C1 segment of cervical spinal cord (tissue), 14 donors: ENCODE measurements at regions not wholly inside any gene's neighbourhood (a gene's known extent, or its start where the extent isn't known, plus 50 kb on each side); places are given as distances from the start of the nearest gene placed in this dataset.

Experiments used
- DNase-seq, 14 donors: peaks; one replicate each; lab custom pipeline; 2025; lab: John Stamatoyannopoulos, UW

DNA sequence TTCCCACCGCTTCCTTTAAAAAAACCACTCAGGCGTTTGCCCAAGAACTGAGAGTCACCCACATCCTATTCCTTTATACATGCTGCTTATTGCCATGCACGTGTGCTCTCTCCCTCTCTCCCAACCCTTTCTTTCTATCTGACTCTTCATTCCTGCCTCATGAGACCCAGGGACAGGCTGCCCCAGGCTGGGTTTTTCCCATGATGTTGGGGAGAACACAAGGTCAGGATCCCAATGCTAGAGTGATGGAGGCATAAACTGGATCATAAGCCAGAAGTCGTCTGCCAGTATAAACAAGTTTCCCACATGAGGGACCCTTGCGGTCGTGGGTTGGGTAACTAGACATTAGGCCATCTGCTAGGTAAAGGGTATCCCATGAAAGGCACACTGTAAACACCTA, 64.9 kb downstream of the CD2 start:
- no peak for DNase-seq

DNA sequence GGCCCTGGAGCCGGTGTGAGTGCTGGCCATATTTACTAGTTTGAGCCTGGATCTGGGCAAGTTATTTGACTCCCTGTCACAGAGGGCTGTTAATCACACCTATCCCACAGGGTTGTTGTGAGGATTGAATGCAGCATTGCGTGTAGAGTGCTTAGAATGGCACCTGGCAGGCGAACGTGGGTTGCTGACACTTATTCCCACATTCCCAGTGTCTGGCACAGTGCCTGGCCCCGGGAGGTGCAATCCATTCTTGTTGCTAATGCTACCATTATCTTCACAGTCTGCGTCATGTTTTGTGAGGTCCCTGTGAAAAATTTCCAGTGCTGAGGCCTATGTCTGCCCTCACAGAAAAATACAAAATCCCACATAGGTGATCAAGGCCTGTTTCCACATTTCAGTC, 66.1 kb downstream of the CD2 start:
- peak in 3 of 14 donors; percentile 8 to 62 (median 13) for DNase-seq

DNA sequence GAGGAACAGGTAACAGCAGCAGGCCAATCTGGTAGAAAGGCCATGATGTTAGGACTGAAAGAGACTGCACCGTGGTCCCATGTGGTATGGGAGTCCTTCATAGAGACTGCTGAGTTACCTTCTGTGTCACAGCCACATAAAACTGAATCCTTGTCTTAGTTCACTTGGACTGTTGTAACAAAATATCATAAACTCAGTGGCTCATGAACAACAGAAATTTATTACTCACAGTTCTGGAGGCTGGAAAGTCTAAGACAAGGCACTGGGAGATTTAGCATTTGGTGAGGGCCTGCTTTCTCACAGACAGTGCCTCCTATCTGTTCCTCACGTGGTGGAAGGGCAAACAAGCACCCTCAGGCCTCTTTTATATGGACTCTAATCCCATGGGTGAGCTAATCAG, 67.5 kb downstream of the CD2 start:
- no peak for DNase-seq

DNA sequence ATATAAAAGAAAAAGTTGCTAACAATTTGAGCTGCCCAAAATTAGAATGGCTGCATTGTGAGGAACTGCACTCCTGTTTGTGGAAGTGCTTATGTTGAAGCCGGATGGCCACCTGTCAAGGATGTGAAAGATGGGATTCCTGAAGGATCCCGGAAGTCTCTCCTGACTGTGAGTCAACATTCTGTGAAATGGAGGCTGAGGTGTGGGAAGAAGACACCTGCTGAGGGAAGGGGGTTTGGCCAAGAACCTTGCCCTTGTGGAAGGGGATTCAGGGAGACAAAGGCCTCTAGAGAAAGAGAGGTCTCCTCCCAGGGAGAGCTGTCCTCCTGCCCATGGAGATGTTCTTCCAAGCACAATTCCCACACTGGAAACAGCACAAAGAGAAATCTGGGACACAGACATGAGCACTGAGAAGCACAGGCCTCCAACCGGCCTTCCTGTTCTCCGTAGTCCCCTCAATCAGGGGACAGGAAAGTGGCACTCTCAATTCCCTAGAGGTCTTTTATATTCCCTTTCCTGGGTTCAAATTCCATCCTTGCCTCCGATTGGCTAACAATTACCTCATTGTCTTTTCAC, 70.5 kb downstream of the CD2 start:
- no peak for DNase-seq

DNA sequence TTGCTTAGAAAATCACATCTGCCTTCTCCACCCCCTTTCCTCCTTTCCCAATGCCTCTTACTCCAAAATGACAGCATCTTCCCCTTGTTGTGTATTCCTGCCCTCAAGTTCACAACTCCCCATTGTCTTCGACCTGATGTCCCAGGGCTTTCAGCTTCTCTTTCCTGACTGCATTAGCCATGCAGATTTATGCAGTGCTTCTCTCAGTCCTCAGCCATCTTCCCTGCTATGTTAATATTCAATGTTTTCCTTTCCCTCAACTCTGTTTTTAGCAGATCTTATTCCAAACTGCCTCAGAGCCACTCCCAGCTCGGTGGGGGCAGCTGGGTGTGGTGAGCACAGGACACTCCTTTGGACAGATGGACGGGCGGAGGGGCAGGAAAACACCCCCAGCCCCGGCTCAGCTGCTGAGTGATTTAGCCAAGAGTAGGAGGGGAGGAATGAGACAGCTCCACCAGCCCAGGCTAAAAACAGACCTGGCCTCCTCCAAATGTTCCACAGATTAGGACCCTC, 71.0 kb downstream of the CD2 start:
- no peak for DNase-seq

DNA sequence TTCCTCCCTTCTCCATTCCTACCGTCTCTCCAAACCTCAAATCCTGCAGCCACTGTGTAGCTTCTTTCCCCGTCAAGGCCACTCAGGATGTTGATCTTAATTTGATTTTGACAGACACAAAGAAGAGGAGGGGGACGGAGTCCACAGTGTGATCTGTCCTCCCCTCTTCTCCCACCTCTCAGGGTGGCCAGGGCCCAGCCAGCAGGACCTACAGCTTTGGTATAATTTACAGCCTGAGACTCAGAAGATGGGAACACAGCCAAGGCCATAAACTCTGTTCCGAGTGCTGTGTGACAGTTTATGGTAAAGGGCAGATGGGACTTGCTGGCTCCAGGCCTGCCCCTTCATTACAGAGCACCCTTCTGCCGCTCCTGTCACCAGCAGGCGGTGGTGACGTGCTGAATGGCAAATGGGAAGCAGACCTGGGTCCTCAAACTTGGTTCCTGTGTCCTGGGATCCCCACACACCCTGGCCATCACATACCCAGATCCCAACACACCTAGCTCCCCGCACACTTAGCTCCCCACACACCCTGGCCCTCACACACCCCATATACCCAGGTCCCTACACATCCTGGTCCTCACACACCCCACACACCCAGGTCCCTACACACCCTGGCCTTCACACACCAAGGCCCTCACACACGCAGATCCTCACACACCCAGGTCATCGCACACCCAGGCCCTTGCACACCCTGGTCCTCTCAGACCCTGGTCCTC, 71.6 kb downstream of the CD2 start:
- DNase-seq = no peak

DNA sequence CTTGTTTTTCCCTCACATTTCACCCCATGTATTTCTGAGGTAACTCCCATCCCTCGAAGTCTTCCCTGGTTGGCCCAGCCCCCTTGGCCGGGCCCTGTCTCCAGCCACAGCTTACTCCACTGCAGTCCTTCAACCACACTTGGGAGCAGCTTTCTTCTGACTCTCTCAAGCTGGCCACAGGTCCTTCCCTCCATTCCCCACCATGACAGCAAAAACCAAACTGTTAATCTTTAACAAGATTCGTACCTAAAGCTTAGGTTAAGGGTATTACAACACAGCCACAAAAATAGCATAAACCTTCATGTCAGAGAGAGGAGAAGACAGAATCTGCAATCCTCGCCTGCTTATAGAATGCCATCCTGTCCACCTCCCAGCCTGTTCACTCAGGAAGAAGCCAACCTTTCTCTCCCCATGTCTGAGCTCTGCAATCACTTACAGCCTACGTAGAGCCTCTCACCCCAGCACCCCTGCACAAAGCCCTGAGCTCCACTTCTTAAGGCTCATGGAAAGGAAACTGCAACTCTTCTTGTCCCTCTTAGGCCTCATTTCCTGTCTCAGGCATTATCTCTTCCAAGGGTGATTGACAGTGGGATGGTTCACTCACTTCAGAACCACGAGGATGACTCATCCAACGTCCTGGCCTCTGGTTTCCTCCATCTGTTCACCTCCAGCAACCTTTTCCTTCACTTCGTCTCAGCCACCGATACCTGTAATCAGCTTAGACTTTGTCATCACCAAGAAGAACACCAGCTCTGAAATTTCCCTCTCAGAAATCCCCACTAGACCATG, 72.8 kb downstream of the CD2 start:
- no peak for DNase-seq

DNA sequence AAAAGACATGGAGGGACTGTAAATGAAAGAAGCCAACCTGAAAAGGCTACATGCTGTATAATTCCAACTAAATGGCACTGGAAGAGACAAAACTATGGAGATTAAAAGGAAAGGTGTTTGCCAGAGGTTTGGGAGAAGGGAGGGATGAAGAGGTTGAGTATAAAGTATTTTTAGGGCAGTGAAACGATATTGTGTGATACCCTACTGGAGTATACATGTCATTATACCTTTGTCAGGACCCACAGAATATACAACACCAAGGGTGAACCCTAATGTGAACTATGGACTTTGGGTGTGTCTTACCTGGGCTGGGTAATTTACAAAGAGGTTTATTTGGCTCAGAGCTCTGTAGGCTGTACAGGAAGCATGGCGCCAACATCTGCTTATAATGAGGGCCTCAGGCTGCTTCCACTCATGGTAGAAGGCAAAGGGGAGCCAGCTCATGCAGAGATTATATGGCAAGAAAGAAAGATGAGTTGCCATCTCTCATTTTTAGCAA, 73.4 kb downstream of the CD2 start:
- DNase-seq = no peak

DNA sequence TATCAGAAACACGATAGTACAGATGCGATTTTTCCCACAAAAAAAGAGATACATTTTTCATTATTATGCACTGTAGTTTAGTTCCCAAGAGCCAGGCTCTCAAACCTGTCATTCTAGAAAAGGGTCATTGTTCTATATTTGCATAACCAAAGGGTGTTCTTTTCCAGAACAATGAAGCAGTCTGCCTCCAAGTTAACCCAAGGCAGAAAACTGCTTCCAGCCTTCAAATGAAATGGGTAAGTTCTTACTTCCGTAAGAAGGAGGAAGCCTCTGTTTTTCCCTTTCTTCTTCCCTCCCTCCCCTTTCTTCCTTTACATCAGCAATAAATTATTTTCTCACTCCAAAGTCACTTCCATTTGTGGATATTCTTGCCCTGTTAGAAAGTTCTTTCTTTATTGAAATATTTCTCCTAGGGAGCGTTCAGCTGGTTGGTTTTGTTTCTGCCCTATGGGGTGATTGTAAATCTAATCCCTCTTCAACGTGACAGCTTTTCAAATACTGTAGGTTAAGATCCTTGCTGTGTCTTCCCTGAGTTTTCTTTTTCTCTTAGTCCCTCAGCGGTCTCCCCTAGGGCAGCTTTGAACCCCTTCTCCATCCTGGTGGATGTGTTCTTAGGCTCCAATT, 77.3 kb upstream of the PTGFRN start:
- DNase-seq = no peak

DNA sequence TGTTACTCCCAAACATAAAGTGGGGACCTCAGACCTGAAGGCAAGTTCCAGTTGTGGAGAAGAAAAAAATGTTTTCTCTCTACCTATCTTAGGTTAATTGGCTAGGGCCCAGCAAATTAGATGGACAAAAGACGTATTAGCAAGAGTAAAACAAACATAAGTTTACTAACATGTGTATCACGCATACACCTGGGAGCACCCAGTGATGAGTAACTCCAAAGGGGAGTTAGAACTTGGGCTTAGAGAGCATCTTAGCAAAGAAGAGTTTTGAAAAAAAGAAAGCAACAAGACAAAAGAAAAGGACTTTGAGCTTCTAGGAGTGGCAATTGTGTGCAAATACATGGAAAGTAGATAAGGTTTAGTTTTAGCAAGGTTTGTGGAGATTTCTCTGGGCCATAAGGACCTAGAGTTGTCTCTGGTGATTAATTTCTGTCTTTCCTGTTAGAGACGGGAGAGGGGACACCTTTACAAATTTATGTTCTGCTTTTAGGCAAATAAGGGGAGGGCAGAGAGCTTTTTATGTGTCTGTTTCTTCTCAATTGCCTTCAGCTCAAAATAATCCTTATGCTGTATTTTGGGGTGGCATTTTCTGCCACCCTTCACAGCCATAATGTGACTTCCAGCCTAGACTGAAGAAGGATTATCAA, 76.7 kb upstream of the PTGFRN start:
- no peak for DNase-seq

DNA sequence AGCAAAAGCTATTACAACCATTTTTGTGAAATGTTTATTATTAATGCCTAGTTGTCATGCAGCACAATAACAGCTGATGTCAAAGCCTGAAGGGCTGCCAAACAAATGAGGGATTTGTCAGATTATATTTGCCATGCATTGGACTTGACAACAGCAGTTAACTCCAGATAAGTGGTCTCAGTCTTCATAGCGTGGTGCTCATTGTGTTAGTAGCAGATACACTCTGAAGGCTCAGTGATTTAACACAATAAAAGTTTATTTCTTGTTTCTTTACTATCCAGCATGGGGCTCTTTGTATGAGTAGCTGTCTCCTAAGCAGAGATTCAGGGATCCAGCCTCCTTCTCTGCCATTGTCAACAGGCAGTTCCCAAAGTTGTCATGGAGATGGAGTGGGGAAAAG, 76.0 kb upstream of the PTGFRN start:
- DNase-seq = no peak

DNA sequence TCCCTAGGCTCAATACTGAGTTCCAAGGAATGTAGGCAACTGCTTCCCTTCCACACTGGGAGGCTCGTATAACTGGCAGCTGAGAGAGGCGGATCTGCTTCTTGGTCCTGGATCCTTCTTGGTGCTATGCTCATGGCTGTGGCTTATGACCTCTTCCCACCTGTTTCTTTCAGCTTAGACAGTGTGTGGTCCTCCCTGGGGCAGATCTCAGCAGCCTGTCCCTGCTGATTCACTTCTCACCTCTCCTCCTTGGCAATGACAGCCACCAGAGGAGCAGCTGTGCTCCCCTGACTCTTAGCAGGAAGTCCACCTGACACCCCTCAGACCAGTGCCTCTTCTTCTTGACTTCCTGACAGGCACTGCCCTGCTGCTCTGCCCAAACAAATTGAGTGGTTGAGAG, 75.1 kb upstream of the PTGFRN start:
- no peak for DNase-seq

DNA sequence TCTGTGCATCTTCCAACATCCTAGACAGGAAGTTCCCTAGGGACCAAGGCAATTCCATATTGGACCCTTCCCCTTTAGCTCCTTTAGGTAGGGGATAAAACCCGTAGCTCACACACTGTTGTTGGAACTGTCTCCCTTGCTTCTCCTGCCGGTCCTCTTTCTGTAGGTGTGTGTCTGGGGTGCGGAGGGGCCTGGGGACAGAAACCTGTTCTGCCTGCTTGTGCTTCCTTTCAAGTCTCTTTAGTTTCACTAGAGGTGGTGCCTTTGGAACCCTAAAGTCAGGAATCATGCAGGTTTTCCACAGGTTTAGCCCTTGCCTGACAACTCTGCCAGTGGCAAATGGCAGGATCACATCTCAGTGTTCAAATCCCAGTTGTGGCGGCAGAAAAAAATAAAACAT, 74.6 kb upstream of the PTGFRN start:
- no peak for DNase-seq

DNA sequence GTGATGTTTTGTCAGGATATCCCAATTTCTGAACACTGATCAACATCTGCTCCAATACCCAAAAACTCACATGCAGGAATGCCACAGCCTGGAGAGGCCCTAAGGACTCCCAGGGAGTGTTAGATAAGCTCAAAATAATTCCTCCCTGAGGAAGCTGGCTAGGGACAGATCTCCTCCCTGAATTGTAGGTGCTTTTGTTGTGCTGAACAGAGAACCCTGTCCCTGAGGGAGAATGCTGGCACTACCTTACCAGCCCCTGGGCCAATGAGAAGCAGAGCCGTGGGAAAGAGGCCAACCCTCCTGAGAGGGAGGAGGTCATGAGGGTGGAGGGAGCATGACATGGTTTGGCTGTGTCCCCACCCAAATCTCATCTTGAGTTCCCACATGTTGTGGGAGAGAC, 73.6 kb upstream of the PTGFRN start:
- DNase-seq = no peak

DNA sequence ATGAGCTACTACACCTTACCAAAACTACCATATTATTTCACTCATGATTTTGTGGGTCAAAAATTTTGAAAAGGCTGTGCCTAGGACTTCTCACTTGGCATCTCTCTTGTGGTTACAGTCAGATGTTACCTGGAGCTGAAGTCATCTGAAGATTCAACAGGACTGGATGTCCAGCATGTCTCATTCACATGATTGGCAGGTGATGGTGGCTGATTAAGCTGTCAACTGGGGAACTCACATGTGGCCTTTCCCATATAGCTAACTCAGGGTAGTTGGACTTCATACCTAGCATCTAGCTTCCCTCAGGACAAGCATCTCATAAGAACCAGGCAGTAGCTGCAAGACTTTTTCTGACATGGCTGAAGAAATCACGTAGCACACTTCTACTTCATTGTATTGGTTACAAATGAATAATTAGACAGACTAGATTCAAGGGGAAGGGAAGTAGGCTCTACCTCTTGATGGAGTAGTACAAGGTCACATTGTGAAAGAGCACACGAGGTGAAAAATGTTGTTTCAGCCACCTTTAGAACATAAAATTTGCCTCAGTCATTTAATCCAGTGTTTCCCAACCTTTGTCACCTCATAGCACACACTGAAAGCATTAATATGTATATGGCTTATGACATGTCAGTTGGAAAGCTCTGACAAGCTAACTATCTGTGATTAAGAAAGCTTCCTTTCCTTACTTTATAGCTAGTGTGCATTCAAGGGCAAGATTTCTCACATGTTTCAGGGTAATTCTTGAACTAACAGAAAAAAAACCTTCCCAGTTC, 68.0 kb upstream of the PTGFRN start:
- DNase-seq = no peak

DNA sequence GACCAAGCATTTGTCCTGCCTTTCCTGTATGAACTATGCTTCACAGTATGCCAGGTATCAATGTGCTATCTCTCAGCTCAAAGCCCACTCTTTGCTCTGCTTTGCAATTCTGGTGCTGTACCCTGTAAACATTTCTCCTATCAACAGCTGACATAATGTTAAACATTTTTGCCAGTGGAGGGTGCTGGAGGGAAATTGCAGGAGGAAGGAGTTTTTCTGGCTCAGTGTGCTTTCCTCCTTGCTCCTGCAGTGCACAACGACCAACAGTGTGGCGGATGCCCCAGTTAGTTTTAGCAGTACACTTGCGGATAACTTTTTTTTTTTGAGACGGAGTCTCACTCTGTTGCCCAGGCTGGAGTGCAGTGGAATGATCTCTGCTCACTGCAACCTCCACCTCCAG, 67.1 kb upstream of the PTGFRN start:
- DNase-seq = no peak

DNA sequence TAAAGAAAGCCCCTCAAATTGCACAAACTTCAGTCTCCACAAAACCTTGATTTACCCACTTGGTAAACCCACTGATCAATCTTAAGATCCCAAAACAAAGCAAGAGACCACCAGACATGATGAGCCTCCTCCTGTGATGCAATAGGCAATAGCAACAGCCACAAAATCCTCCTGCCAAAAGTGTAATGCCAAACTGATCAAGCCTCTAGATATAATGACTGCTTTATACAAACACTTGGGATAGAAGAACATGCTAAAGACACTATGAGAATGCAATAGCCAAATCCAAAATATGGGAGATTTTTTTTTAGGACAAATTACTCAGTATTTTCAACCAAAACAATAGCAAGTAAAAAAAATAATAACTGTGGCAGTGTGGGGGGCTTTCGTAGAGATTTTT, 64.9 kb upstream of the PTGFRN start:
- DNase-seq = no peak

DNA sequence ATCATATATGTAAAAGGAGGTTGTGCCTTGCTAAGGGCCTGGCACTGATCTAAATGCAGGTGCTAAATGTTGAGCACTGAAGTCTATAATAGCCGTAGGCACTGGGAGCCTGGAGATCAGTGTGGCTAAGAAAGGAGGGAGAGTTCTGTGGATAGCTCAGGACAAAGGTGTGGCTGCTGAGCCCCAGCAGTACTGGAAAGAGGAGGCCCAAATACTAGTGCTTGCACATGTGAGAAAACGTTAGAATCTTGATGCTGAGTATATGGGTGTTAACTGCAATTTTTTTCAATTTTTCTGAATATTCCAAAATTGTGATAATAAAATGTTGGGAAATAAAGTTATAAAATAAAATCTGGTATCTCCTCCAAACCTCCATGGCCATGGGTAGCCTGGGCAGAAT, 62.5 kb upstream of the PTGFRN start:
- no peak for DNase-seq

DNA sequence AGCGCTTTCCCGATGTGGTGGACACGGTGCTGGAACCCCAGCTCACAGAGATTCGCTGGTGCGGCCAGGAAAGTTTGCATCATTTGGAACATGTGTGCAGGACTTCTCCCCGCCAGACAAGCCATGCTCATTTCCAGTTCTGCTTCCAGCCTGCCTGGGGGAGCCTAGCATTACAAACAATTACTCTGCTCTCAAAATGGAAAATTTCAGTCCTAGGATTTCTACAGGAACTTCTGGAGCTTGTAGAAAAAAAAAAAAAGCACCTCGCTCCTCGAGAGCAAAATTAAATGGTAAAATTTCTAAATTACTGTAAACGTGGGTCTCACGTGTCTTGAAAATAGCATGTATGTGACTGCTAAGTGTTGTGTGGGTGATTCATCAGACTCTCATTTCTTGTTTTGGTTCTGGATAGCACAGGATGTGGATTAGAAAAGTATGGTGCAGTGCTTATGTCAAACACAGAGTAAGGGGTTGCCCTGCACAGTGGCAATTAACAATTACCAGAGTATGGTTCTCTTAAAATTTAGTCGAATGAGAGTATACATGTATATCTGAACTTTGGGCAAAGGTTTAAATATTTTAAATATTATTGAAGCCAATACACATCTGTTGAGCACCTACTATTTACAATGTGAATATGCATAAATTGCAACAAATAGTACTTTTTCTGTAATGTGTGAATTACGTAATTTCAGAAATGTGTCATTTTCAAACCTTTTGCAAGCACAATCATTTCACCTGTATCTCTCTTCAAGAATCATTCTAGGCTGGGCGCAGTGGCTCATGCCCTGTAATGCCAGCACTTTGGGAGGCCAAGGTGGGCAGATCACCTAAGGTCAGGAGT, 61.8 kb upstream of the PTGFRN start:
- DNase-seq = peak in 2 of 14 donors; percentile 5 to 12

DNA sequence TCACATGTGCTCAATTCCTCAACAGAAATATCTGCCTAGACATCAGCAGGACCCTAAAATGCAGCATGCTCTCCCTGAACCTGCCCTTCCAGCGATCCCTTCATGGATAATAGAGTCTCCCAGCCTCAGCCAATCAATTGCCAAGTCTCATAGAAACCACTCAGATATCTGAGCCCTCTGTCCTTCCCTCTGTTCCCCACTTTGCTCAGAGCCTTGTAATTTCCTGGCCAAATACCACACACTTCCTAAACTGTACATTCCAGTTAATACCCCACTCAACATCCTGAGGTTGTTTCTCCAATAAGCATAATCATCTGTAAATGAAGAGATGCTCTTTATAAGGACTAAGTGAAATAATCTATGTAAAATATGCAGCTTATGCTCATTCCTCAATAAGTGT, 59.3 kb upstream of the PTGFRN start:
- no peak for DNase-seq
